Vagina (tissue), 2 donors: ENCODE measurements at regions not wholly inside any gene's neighbourhood (a gene's known extent, or its start where the extent isn't known, plus 50 kb on each side); places are given as distances from the start of the nearest gene placed in this dataset.

ENCODE experiments used
- POLR2A ChIP-seq, 2 donors: fragments of 450-650 bp; IDR thresholded peaks; one replicate each; pipeline ENCODE4 v1.6.1; 2017; ENCODE audit warnings: antibody characterized with exemption in 2 of 2, mild to moderate bottlenecking in 2 of 2, moderate library complexity in 2 of 2
- POLR2AphosphoS5 ChIP-seq, 2 donors: sonication (generic); formaldehyde crosslinking; IDR thresholded peaks; one replicate each; pipeline ENCODE4 v1.9.0; 2017; ENCODE audit warnings: antibody characterized with exemption in 2 of 2, mild to moderate bottlenecking in 2 of 2, low read depth in 1 of 2; ENCODE audit not compliant: insufficient read depth in 1 of 2
- TF ChIP-seq, protein P1 (sequence below), 3 experiments: fragments of 450-650 bp in 2 of 3; fragments of 200-600 bp in 1 of 3; sonication (generic) in 1 of 3; IDR thresholded peaks; one replicate each; pipeline ENCODE4 v1.5.1; 2017 to 2019; ENCODE audit warnings: antibody characterized with exemption in 3 of 3, mild to moderate bottlenecking in 2 of 3, moderate library complexity in 2 of 3

DNA sequence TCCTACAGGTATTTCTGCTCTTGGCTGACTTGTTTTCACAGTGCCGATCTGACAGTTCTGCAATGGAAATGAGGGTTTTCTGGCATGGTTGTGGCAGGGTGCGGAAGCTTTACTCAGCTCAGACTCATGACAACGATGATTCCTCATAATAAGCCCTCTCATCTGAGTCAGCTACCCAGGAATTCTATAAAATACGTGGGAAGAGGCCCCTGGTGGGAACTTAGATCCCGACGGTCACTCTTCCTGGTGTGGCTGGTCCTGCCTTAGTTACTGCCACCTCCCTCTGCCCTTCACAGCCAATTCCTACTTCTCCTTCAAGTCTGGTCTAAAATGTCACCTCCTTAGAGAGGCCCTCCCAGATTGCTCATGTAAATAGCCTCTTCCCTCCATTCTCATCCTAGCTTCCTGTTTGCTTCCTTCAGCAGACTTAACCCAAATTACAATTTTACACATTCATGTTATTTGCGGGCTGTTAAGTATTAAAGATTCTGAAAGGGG is 104.2 kb upstream of the MAP1LC3B2 start:
- TF ChIP-seq, protein P1, sequence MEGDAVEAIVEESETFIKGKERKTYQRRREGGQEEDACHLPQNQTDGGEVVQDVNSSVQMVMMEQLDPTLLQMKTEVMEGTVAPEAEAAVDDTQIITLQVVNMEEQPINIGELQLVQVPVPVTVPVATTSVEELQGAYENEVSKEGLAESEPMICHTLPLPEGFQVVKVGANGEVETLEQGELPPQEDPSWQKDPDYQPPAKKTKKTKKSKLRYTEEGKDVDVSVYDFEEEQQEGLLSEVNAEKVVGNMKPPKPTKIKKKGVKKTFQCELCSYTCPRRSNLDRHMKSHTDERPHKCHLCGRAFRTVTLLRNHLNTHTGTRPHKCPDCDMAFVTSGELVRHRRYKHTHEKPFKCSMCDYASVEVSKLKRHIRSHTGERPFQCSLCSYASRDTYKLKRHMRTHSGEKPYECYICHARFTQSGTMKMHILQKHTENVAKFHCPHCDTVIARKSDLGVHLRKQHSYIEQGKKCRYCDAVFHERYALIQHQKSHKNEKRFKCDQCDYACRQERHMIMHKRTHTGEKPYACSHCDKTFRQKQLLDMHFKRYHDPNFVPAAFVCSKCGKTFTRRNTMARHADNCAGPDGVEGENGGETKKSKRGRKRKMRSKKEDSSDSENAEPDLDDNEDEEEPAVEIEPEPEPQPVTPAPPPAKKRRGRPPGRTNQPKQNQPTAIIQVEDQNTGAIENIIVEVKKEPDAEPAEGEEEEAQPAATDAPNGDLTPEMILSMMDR (IDR thresholded peaks at IDR 0.05), result no peak
- TF ChIP-seq POLR2AphosphoS5 (IDR thresholded peaks at IDR 0.05; ENCODE audit: insufficient read depth in 1 of 2, low read depth in 1 of 2) (no peak), POLR2A (IDR thresholded peaks at IDR 0.05) (no peak)
